ENCODE measurements at regions not wholly inside any gene's neighbourhood (a gene's known extent, or its start where the extent isn't known, plus 50 kb on each side); places are given as distances from the start of the nearest gene placed in this dataset.

GRCh38 chr20:39643292-39643691, 681.1 kb downstream of the DHX35 start:
- no peak for DNase-seq (ENCODE audit: low read depth in 2 of 2)

- no peak for DNase-seq (ENCODE audit: low read depth in 2 of 2)
Observed at GRCh38 chr20:39641423-39641822, 679.3 kb downstream of the DHX35 start.

GRCh38 chr20:39640147-39640546, 678.0 kb downstream of the DHX35 start:
- DNase-seq (ENCODE audit: low read depth in 2 of 2): no peak

- DNase-seq (ENCODE audit: low read depth in 2 of 2): no peak
Observed at GRCh38 chr20:39638731-39639130, 676.6 kb downstream of the DHX35 start.

GRCh38 chr20:39633689-39634088, 671.5 kb downstream of the DHX35 start:
- no peak for DNase-seq (ENCODE audit: low read depth in 2 of 2)

- no peak for DNase-seq (ENCODE audit: low read depth in 2 of 2)
Observed at GRCh38 chr20:39632757-39633156, 670.6 kb downstream of the DHX35 start.

GRCh38 chr20:39632176-39632575, 670.0 kb downstream of the DHX35 start:
- DNase-seq (ENCODE audit: low read depth in 2 of 2): no peak

GRCh38 chr20:39631557-39631956, 669.4 kb downstream of the DHX35 start:
- DNase-seq (ENCODE audit: low read depth in 2 of 2): no peak

- peak; percentile 11 to 16 for DNase-seq (ENCODE audit: low read depth in 2 of 2)
Observed at GRCh38 chr20:39630215-39630908, 668.2 kb downstream of the DHX35 start.

- DNase-seq (ENCODE audit: low read depth in 2 of 2): no peak
Observed at GRCh38 chr20:39627765-39628164, 665.6 kb downstream of the DHX35 start.

- DNase-seq (ENCODE audit: low read depth in 2 of 2): no peak
Observed at GRCh38 chr20:39624316-39624715, 662.2 kb downstream of the DHX35 start.

- no peak for DNase-seq (ENCODE audit: low read depth in 2 of 2)
Observed at GRCh38 chr20:39623584-39624234, 661.6 kb downstream of the DHX35 start.

- DNase-seq (ENCODE audit: low read depth in 2 of 2): no peak
Observed at GRCh38 chr20:39619271-39619785, 657.2 kb downstream of the DHX35 start.

GRCh38 chr20:39611901-39612300, 649.8 kb downstream of the DHX35 start:
- DNase-seq (ENCODE audit: low read depth in 2 of 2): no peak

GRCh38 chr20:39607141-39607540, 645.0 kb downstream of the DHX35 start:
- DNase-seq (ENCODE audit: low read depth in 2 of 2): peak; percentile 14 to 15

GRCh38 chr20:39605908-39606307, 643.8 kb downstream of the DHX35 start:
- DNase-seq (ENCODE audit: low read depth in 2 of 2): no peak

GRCh38 chr20:39605361-39605760, 643.2 kb downstream of the DHX35 start:
- no peak for DNase-seq (ENCODE audit: low read depth in 2 of 2)

- no peak for DNase-seq (ENCODE audit: low read depth in 2 of 2)
Observed at GRCh38 chr20:39603219-39603618, 641.1 kb downstream of the DHX35 start.

- no peak for DNase-seq (ENCODE audit: low read depth in 2 of 2)
Observed at GRCh38 chr20:39602649-39603048, 640.5 kb downstream of the DHX35 start.

- no peak for DNase-seq (ENCODE audit: low read depth in 2 of 2)
Observed at GRCh38 chr20:39600871-39601270, 638.7 kb downstream of the DHX35 start.

GRCh38 chr20:39600156-39600555, 638.0 kb downstream of the DHX35 start:
- DNase-seq (ENCODE audit: low read depth in 2 of 2): no peak

- no peak for DNase-seq (ENCODE audit: low read depth in 2 of 2)
Observed at GRCh38 chr20:39596554-39596953, 634.4 kb downstream of the DHX35 start.

- no peak for DNase-seq (ENCODE audit: low read depth in 2 of 2)
Observed at GRCh38 chr20:39592371-39592770, 630.2 kb downstream of the DHX35 start.

All from fibroblast of skin of left quadriceps (primary cell).